WTC11 (cell line): ENCODE measurements at regions not wholly inside any gene's neighbourhood (a gene's known extent, or its start where the extent isn't known, plus 50 kb on each side); places are given as distances from the start of the nearest gene placed in this dataset.

Source experiments
- AFF4 ChIP-seq: sonication (generic); formaldehyde crosslinking; IDR thresholded peaks from 2 replicates; pipeline ENCODE4 v1.8.1; 2023; ENCODE audit warnings: mild to moderate bottlenecking, missing genetic modification reagents, borderline replicate concordance
- CTCF ChIP-seq: fragments of 200-600 bp; IDR thresholded peaks from 2 replicates; pipeline ENCODE4 v1.8.0; 2022; ENCODE audit warnings: antibody characterized with exemption
- E2F4 ChIP-seq: sonication (generic); formaldehyde crosslinking; IDR thresholded peaks from 2 replicates; pipeline ENCODE4 v1.8.1; 2022; ENCODE audit warnings: low read depth, mild to moderate bottlenecking, moderate library complexity, missing genetic modification reagents, borderline replicate concordance
- GABPB1 ChIP-seq: sonication (generic); formaldehyde crosslinking; IDR thresholded peaks from 2 replicates; pipeline ENCODE4 v1.8.1; 2023; ENCODE audit warnings: mild to moderate bottlenecking, missing genetic modification reagents
- IRF1 ChIP-seq: sonication (generic); formaldehyde crosslinking; IDR thresholded peaks from 2 replicates; pipeline ENCODE4 v1.8.0; 2023; ENCODE audit warnings: missing genetic modification reagents
- MAX ChIP-seq: sonication (generic); formaldehyde crosslinking; IDR thresholded peaks from 2 replicates; pipeline ENCODE4 v1.8.0; 2022; ENCODE audit warnings: mild to moderate bottlenecking, missing genetic modification reagents
- NFYB ChIP-seq: sonication (generic); formaldehyde crosslinking; conservative IDR thresholded peaks from 2 replicates; pipeline ENCODE4 v1.8.0; 2022; ENCODE audit warnings: low read depth, missing genetic modification reagents
- RELA ChIP-seq: sonication (generic); formaldehyde crosslinking; IDR thresholded peaks from 2 replicates; pipeline ENCODE4 v1.8.1; 2022; ENCODE audit warnings: missing genetic modification reagents, mild to moderate bottlenecking, borderline replicate concordance
- SMAD3 ChIP-seq: sonication (generic); formaldehyde crosslinking; IDR thresholded peaks from 2 replicates; pipeline ENCODE4 v1.8.0; 2022; ENCODE audit warnings: missing genetic modification reagents, mild to moderate bottlenecking, borderline replicate concordance
- ZBTB21 ChIP-seq: sonication (generic); formaldehyde crosslinking; IDR thresholded peaks from 2 replicates; pipeline ENCODE4 v1.8.1; 2023; ENCODE audit warnings: mild to moderate bottlenecking, missing genetic modification reagents, borderline replicate concordance
- ZNF121 ChIP-seq: sonication (generic); formaldehyde crosslinking; IDR thresholded peaks from 2 replicates; pipeline ENCODE4 v1.8.0; 2023; ENCODE audit warnings: missing genetic modification reagents
- ZNF263 ChIP-seq: sonication (generic); formaldehyde crosslinking; IDR thresholded peaks from 2 replicates; pipeline ENCODE4 v1.8.1; 2022; ENCODE audit warnings: low read depth, mild to moderate bottlenecking, moderate library complexity, missing genetic modification reagents
- ZSCAN18 ChIP-seq: fragments of 250-450 bp; sonication (Bioruptor Pico); IDR thresholded peaks from 2 replicates; pipeline ENCODE4 v2.1.2; 2022; ENCODE audit warnings: mild to moderate bottlenecking, moderate library complexity

GRCh38 chr4:177100307-177100706 lies 209.4 kb upstream of the NEIL3 start:
- TF ChIP-seq IRF1 (CRISPR knock-in tag) (no peak), CTCF (no peak), ZSCAN18 (CRISPR knock-in tag) (no peak), MAX (CRISPR knock-in tag) (no peak), ZNF121 (no peak), ZNF263 (CRISPR knock-in tag) (no peak), RELA (CRISPR knock-in tag) (no peak), NFYB (CRISPR knock-in tag) (no peak), ZBTB21 (no peak), E2F4 (CRISPR knock-in tag) (no peak), AFF4 (CRISPR knock-in tag) (no peak), SMAD3 (CRISPR knock-in tag) (no peak), GABPB1 (CRISPR knock-in tag) (no peak)
